GM12872 (cell line): ENCODE measurements at regions not wholly inside any gene's neighbourhood (a gene's known extent, or its start where the extent isn't known, plus 50 kb on each side); places are given as distances from the start of the nearest gene placed in this dataset.

Source experiments
- CTCF ChIP-seq: IDR thresholded peaks from 3 replicates; pipeline ENCODE4 v1.5.1; 2011; ENCODE audit warnings: low read depth, mild to moderate bottlenecking, low read length, moderate library complexity; ENCODE audit not compliant: insufficient read depth

- no peak for TF ChIP-seq CTCF
Observed at GRCh38 chr1:218796773-218797172, 376.9 kb upstream of the LYPLAL1 start.

- no peak for TF ChIP-seq CTCF
Observed at GRCh38 chr1:218802799-218803198, 370.9 kb upstream of the LYPLAL1 start.

GRCh38 chr1:218803351-218803997 lies 370.2 kb upstream of the LYPLAL1 start:
- no peak for TF ChIP-seq CTCF

GRCh38 chr1:218804014-218804785 lies 369.5 kb upstream of the LYPLAL1 start:
- TF ChIP-seq CTCF, result no peak

- TF ChIP-seq CTCF, result no peak
Observed at GRCh38 chr1:218809061-218809460, 364.6 kb upstream of the LYPLAL1 start.

- TF ChIP-seq CTCF, result no peak
Observed at GRCh38 chr1:218809625-218810024, 364.1 kb upstream of the LYPLAL1 start.

GRCh38 chr1:218810306-218810705 lies 363.4 kb upstream of the LYPLAL1 start:
- TF ChIP-seq CTCF, result no peak
